ENCODE measurements at regions not wholly inside any gene's neighbourhood (a gene's known extent, or its start where the extent isn't known, plus 50 kb on each side); places are given as distances from the start of the nearest gene placed in this dataset.

- TF ChIP-seq EP300 (IDR thresholded peaks at IDR 0.05) (no peak), POLR2A (IDR thresholded peaks at IDR 0.05; ENCODE audit: low read depth) (no peak), POLR2AphosphoS5 (IDR thresholded peaks at IDR 0.05) (no peak)
- Histone ChIP-seq H3K36me3 (no peaks in the 10 kb centered on the region), H3K4me1 (peaks cover 0 to 13% (median 10%) of the 10 kb centered on the region in 4 donors), H3K27ac (replicated peaks in 1 of 4) (no peak overlapping the region), H3K4me3 (no peak overlapping the region), H3K27me3 (no peaks in the 10 kb centered on the region), H3K9me3 (peaks cover 0 to 12% (median 8%) of the 10 kb centered on the region in 4 donors)
- intact Hi-C loops (cut with DNase I), result no loop called here
- 60% methylated on average over 2 of the region's 2 CpGs for WGBS
- DNase-seq (ENCODE audit: extremely low spot score), result no peak
These were observed 317.2 kb upstream of the ID4 start for GRCh38 chr6:19519941-19520340.

DNA sequence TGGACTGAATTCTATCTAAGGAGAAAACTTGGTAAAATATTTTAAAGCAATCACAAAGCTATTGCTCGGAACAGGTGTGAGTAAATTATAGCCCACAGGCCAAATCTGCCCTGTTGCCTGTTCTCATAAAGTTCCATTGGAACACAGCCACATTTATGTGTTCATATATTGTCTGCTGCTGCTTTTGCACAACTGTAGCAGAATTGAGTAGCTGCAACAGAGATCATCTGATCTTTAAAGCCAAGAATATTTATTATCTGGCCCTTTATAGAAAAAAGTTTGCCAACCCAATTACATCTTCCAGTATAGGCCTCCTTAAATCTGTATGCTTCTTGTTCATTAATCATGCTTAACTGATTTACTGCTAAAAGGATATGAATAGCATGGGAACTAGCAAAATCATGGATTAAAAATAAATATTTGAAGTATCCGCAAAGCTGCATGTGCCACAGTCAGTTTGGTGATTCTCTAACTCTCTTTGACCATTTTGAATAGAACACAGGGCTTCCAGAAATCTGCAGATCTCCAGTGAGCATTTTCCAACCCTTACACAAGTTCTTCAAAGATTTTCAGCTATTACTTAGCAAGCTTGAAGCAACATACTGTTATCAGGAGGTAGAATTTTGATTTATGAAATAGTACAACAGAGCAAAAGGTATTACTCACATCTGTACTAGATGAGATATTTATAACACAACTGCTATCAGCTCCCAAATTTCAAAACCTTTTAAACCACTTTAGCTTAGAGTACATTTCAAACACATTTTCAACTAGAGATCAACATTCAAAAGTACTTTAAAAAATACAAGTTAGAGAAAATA, 312.6 kb upstream of the ID4 start:
- no peak for DNase-seq (ENCODE audit: extremely low spot score)
- Histone ChIP-seq H3K4me3 (no peak overlapping the region), H3K27ac (replicated peaks in 1 of 4) (peak overlapping the region; percentile 4 to 48 (median 33)), H3K27me3 (no peaks in the 10 kb centered on the region), H3K36me3 (no peaks in the 10 kb centered on the region), H3K9me3 (no peaks in the 10 kb centered on the region), H3K4me1 (peaks cover 0 to 22% (median 18%) of the 10 kb centered on the region in 4 donors)
- intact Hi-C loops (cut with DNase I), result no loop called here
- TF ChIP-seq, protein P1, sequence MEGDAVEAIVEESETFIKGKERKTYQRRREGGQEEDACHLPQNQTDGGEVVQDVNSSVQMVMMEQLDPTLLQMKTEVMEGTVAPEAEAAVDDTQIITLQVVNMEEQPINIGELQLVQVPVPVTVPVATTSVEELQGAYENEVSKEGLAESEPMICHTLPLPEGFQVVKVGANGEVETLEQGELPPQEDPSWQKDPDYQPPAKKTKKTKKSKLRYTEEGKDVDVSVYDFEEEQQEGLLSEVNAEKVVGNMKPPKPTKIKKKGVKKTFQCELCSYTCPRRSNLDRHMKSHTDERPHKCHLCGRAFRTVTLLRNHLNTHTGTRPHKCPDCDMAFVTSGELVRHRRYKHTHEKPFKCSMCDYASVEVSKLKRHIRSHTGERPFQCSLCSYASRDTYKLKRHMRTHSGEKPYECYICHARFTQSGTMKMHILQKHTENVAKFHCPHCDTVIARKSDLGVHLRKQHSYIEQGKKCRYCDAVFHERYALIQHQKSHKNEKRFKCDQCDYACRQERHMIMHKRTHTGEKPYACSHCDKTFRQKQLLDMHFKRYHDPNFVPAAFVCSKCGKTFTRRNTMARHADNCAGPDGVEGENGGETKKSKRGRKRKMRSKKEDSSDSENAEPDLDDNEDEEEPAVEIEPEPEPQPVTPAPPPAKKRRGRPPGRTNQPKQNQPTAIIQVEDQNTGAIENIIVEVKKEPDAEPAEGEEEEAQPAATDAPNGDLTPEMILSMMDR (IDR thresholded peaks at IDR 0.05), result no peak
- TF ChIP-seq POLR2A (IDR thresholded peaks at IDR 0.05; ENCODE audit: low read depth) (no peak), POLR2AphosphoS5 (IDR thresholded peaks at IDR 0.05) (no peak), EP300 (IDR thresholded peaks at IDR 0.05) (no peak)
- WGBS, result 44% methylated on average over 2 of the region's 2 CpGs

- Histone ChIP-seq H3K27me3 (no peaks in the 10 kb centered on the region), H3K4me3 (no peak overlapping the region), H3K36me3 (no peaks in the 10 kb centered on the region), H3K27ac (replicated peaks in 1 of 4) (peak overlapping the region in 2 of 4 donors; percentile 46 to 48), H3K4me1 (peaks cover 0 to 22% (median 18%) of the 10 kb centered on the region in 4 donors), H3K9me3 (no peaks in the 10 kb centered on the region)
- 33% methylated on average over 3 of the region's 3 CpGs for WGBS
- intact Hi-C loops (cut with DNase I), result no loop called here
- TF ChIP-seq, protein P1 (IDR thresholded peaks at IDR 0.05), result no peak
- TF ChIP-seq EP300 (IDR thresholded peaks at IDR 0.05), result no peak
- no peak for TF ChIP-seq POLR2A (IDR thresholded peaks at IDR 0.05; ENCODE audit: low read depth)
- no peak for TF ChIP-seq POLR2AphosphoS5 (IDR thresholded peaks at IDR 0.05)
- no peak for DNase-seq (ENCODE audit: extremely low spot score)
These were observed 311.5 kb upstream of the ID4 start for GRCh38 chr6:19525673-19526072.

DNA sequence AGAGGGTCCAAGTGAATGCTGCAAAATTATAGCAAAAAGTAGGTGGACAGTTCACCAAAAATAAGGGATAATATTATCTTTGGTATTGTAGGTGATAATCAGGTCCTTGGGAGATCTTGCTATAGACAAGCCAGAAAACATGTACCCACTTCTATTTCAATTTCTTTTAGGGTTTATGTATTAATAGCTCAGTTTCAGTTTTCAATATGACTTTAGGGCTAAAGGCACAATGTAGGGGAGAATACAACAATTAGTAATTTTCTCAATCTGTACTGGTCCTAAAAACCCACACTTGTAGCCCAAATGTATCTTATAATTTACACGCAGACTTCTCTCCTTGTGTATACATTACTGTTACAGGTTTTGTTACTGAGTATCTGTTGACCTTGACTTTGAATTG, 307.0 kb upstream of the ID4 start:
- no peaks in the 10 kb centered on the region for H3K27me3 ChIP-seq
- no peak overlapping the region for H3K4me3 ChIP-seq
- H3K36me3 ChIP-seq, result no peaks in the 10 kb centered on the region
- H3K4me1 ChIP-seq, result peaks cover 0 to 14% (median 7%) of the 10 kb centered on the region in 4 donors
- intact Hi-C loops (cut with DNase I), result no loop called here
- no peaks in the 10 kb centered on the region for H3K9me3 ChIP-seq
- WGBS, result 100% methylated on average over 1 of the region's 1 CpG
- TF ChIP-seq, protein P1 (IDR thresholded peaks at IDR 0.05), result no peak
- TF ChIP-seq POLR2AphosphoS5 (IDR thresholded peaks at IDR 0.05) (no peak), EP300 (IDR thresholded peaks at IDR 0.05) (no peak), POLR2A (IDR thresholded peaks at IDR 0.05; ENCODE audit: low read depth) (no peak)
- H3K27ac ChIP-seq (replicated peaks in 1 of 4), result no peak overlapping the region
- no peak for DNase-seq (ENCODE audit: extremely low spot score)

DNA sequence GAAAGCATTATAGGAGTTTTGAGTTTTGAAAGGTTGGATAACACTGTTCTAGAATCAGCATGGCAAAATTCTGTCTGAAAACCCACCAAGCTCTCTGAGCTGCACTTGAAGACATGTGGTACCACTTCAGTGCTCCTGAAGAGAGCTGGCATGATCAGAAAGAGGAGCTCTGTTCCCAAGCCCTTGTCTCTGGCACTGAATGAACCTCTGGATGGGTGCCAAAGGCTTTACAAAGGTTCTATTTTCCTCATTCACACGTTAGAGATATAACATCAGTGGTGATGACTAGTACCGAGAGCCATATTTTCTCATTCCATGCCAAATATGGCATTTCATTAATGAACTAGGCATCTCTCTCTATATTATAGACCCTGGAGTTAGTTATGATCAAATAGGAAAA, 301.8 kb upstream of the ID4 start:
- no peak overlapping the region for H3K27ac ChIP-seq (replicated peaks in 1 of 4)
- no peaks in the 10 kb centered on the region for H3K9me3 ChIP-seq
- H3K4me3 ChIP-seq, result no peak overlapping the region
- no peaks in the 10 kb centered on the region for H3K27me3 ChIP-seq
- no peak for TF ChIP-seq EP300 (IDR thresholded peaks at IDR 0.05)
- DNase-seq (ENCODE audit: extremely low spot score), result no peak
- H3K36me3 ChIP-seq, result no peaks in the 10 kb centered on the region
- intact Hi-C loops (cut with DNase I), result no loop called here
- H3K4me1 ChIP-seq, result peaks cover 0 to 20% (median 9%) of the 10 kb centered on the region in 4 donors
- 45% methylated on average over 2 of the region's 2 CpGs for WGBS

Data from esophagus muscularis mucosa (tissue), 4 donors.